ENCODE measurements at regions not wholly inside any gene's neighbourhood (a gene's known extent, or its start where the extent isn't known, plus 50 kb on each side); places are given as distances from the start of the nearest gene placed in this dataset.

- Histone ChIP-seq H3K4me1 (ENCODE audit: control insufficient read depth, insufficient read depth, low read length) (peaks cover 2% of the 10 kb centered on the region), H3K9me3 (ENCODE audit: control insufficient read depth in 2 of 2, low read length in 2 of 2) (no peaks in the 10 kb centered on the region), H3K4me3 (ENCODE audit: low read length in 2 of 2) (no peak overlapping the region), H3K27ac (ENCODE audit: low read length) (no peak overlapping the region), H3K9ac (ENCODE audit: low read length in 2 of 2) (no peak overlapping the region), H3K36me3 (ENCODE audit: control insufficient read depth in 2 of 2, insufficient read depth in 2 of 2, low read length in 2 of 2) (no peaks in the 10 kb centered on the region), H3K27me3 (ENCODE audit: control insufficient read depth in 1 of 2, insufficient read depth in 2 of 2, low read length in 2 of 2) (no peaks in the 10 kb centered on the region)
Observed at GRCh38 chr2:65529419-65529818, 97.0 kb upstream of the SPRED2 start.

- Histone ChIP-seq H3K9ac (ENCODE audit: low read length in 2 of 2) (no peak overlapping the region), H3K36me3 (ENCODE audit: control insufficient read depth in 2 of 2, insufficient read depth in 2 of 2, low read length in 2 of 2) (no peaks in the 10 kb centered on the region), H3K4me3 (ENCODE audit: low read length in 2 of 2) (no peak overlapping the region), H3K27me3 (ENCODE audit: control insufficient read depth in 1 of 2, insufficient read depth in 2 of 2, low read length in 2 of 2) (no peaks in the 10 kb centered on the region), H3K9me3 (ENCODE audit: control insufficient read depth in 2 of 2, low read length in 2 of 2) (no peaks in the 10 kb centered on the region), H3K4me1 (ENCODE audit: control insufficient read depth, insufficient read depth, low read length) (peaks cover 2% of the 10 kb centered on the region), H3K27ac (ENCODE audit: low read length) (no peak overlapping the region)
Observed at GRCh38 chr2:65528241-65528574, 95.8 kb upstream of the SPRED2 start.

- H3K9ac ChIP-seq (ENCODE audit: low read length in 2 of 2), result no peak overlapping the region
- peaks cover 2% of the 10 kb centered on the region for H3K4me1 ChIP-seq (ENCODE audit: control insufficient read depth, insufficient read depth, low read length)
- no peak overlapping the region for H3K4me3 ChIP-seq (ENCODE audit: low read length in 2 of 2)
- no peaks in the 10 kb centered on the region for H3K27me3 ChIP-seq (ENCODE audit: control insufficient read depth in 1 of 2, insufficient read depth in 2 of 2, low read length in 2 of 2)
- no peaks in the 10 kb centered on the region for H3K36me3 ChIP-seq (ENCODE audit: control insufficient read depth in 2 of 2, insufficient read depth in 2 of 2, low read length in 2 of 2)
- no peaks in the 10 kb centered on the region for H3K9me3 ChIP-seq (ENCODE audit: control insufficient read depth in 2 of 2, low read length in 2 of 2)
- H3K27ac ChIP-seq (ENCODE audit: low read length), result no peak overlapping the region
Observed at GRCh38 chr2:65527451-65528240, 95.2 kb upstream of the SPRED2 start.

GRCh38 chr2:65525616-65526231 lies 93.3 kb upstream of the SPRED2 start:
- H3K9ac ChIP-seq (ENCODE audit: low read length in 2 of 2), result no peak overlapping the region
- H3K36me3 ChIP-seq (ENCODE audit: control insufficient read depth in 2 of 2, insufficient read depth in 2 of 2, low read length in 2 of 2), result no peaks in the 10 kb centered on the region
- no peak overlapping the region for H3K27ac ChIP-seq (ENCODE audit: low read length)
- H3K4me3 ChIP-seq (ENCODE audit: low read length in 2 of 2), result no peak overlapping the region
- no peaks in the 10 kb centered on the region for H3K27me3 ChIP-seq (ENCODE audit: control insufficient read depth in 1 of 2, insufficient read depth in 2 of 2, low read length in 2 of 2)
- H3K4me1 ChIP-seq (ENCODE audit: control insufficient read depth, insufficient read depth, low read length), result peaks cover 2% of the 10 kb centered on the region
- no peaks in the 10 kb centered on the region for H3K9me3 ChIP-seq (ENCODE audit: control insufficient read depth in 2 of 2, low read length in 2 of 2)

GRCh38 chr2:65522922-65523321 lies 90.5 kb upstream of the SPRED2 start:
- no peak overlapping the region for H3K27ac ChIP-seq (ENCODE audit: low read length)
- no peaks in the 10 kb centered on the region for H3K36me3 ChIP-seq (ENCODE audit: control insufficient read depth in 2 of 2, insufficient read depth in 2 of 2, low read length in 2 of 2)
- peaks cover 1% of the 10 kb centered on the region for H3K4me1 ChIP-seq (ENCODE audit: control insufficient read depth, insufficient read depth, low read length)
- no peak overlapping the region for H3K4me3 ChIP-seq (ENCODE audit: low read length in 2 of 2)
- no peaks in the 10 kb centered on the region for H3K27me3 ChIP-seq (ENCODE audit: control insufficient read depth in 1 of 2, insufficient read depth in 2 of 2, low read length in 2 of 2)
- H3K9ac ChIP-seq (ENCODE audit: low read length in 2 of 2), result no peak overlapping the region
- H3K9me3 ChIP-seq (ENCODE audit: control insufficient read depth in 2 of 2, low read length in 2 of 2), result no peaks in the 10 kb centered on the region

- Histone ChIP-seq H3K4me3 (ENCODE audit: low read length in 2 of 2) (no peak overlapping the region), H3K36me3 (ENCODE audit: control insufficient read depth in 2 of 2, insufficient read depth in 2 of 2, low read length in 2 of 2) (no peaks in the 10 kb centered on the region), H3K4me1 (ENCODE audit: control insufficient read depth, insufficient read depth, low read length) (no peaks in the 10 kb centered on the region), H3K27ac (ENCODE audit: low read length) (no peak overlapping the region), H3K9me3 (ENCODE audit: control insufficient read depth in 2 of 2, low read length in 2 of 2) (no peaks in the 10 kb centered on the region), H3K27me3 (ENCODE audit: control insufficient read depth in 1 of 2, insufficient read depth in 2 of 2, low read length in 2 of 2) (no peaks in the 10 kb centered on the region), H3K9ac (ENCODE audit: low read length in 2 of 2) (no peak overlapping the region)
Observed at GRCh38 chr2:65518751-65519150, 86.4 kb upstream of the SPRED2 start.

GRCh38 chr2:65514555-65515195 lies 82.3 kb upstream of the SPRED2 start:
- Histone ChIP-seq H3K4me3 (ENCODE audit: low read length in 2 of 2) (no peak overlapping the region), H3K4me1 (ENCODE audit: control insufficient read depth, insufficient read depth, low read length) (no peaks in the 10 kb centered on the region), H3K27me3 (ENCODE audit: control insufficient read depth in 1 of 2, insufficient read depth in 2 of 2, low read length in 2 of 2) (no peaks in the 10 kb centered on the region), H3K27ac (ENCODE audit: low read length) (no peak overlapping the region), H3K9me3 (ENCODE audit: control insufficient read depth in 2 of 2, low read length in 2 of 2) (no peaks in the 10 kb centered on the region), H3K9ac (ENCODE audit: low read length in 2 of 2) (no peak overlapping the region), H3K36me3 (ENCODE audit: control insufficient read depth in 2 of 2, insufficient read depth in 2 of 2, low read length in 2 of 2) (no peaks in the 10 kb centered on the region)

- Histone ChIP-seq H3K36me3 (ENCODE audit: control insufficient read depth in 2 of 2, insufficient read depth in 2 of 2, low read length in 2 of 2) (no peaks in the 10 kb centered on the region), H3K9ac (ENCODE audit: low read length in 2 of 2) (no peak overlapping the region), H3K4me1 (ENCODE audit: control insufficient read depth, insufficient read depth, low read length) (no peaks in the 10 kb centered on the region), H3K4me3 (ENCODE audit: low read length in 2 of 2) (no peak overlapping the region), H3K27me3 (ENCODE audit: control insufficient read depth in 1 of 2, insufficient read depth in 2 of 2, low read length in 2 of 2) (no peaks in the 10 kb centered on the region), H3K9me3 (ENCODE audit: control insufficient read depth in 2 of 2, low read length in 2 of 2) (no peaks in the 10 kb centered on the region), H3K27ac (ENCODE audit: low read length) (no peak overlapping the region)
Observed at GRCh38 chr2:65512783-65513182, 80.4 kb upstream of the SPRED2 start.

GRCh38 chr2:65511306-65511705 lies 78.9 kb upstream of the SPRED2 start:
- Histone ChIP-seq H3K9me3 (ENCODE audit: control insufficient read depth in 2 of 2, low read length in 2 of 2) (no peaks in the 10 kb centered on the region), H3K4me1 (ENCODE audit: control insufficient read depth, insufficient read depth, low read length) (no peaks in the 10 kb centered on the region), H3K9ac (ENCODE audit: low read length in 2 of 2) (no peak overlapping the region), H3K36me3 (ENCODE audit: control insufficient read depth in 2 of 2, insufficient read depth in 2 of 2, low read length in 2 of 2) (no peaks in the 10 kb centered on the region), H3K27me3 (ENCODE audit: control insufficient read depth in 1 of 2, insufficient read depth in 2 of 2, low read length in 2 of 2) (no peaks in the 10 kb centered on the region), H3K4me3 (ENCODE audit: low read length in 2 of 2) (no peak overlapping the region), H3K27ac (ENCODE audit: low read length) (no peak overlapping the region)

GRCh38 chr2:65508225-65508624 lies 75.8 kb upstream of the SPRED2 start:
- Histone ChIP-seq H3K27me3 (ENCODE audit: control insufficient read depth in 1 of 2, insufficient read depth in 2 of 2, low read length in 2 of 2) (no peaks in the 10 kb centered on the region), H3K9ac (ENCODE audit: low read length in 2 of 2) (no peak overlapping the region), H3K27ac (ENCODE audit: low read length) (no peak overlapping the region), H3K4me1 (ENCODE audit: control insufficient read depth, insufficient read depth, low read length) (no peaks in the 10 kb centered on the region), H3K36me3 (ENCODE audit: control insufficient read depth in 2 of 2, insufficient read depth in 2 of 2, low read length in 2 of 2) (no peaks in the 10 kb centered on the region), H3K4me3 (ENCODE audit: low read length in 2 of 2) (no peak overlapping the region), H3K9me3 (ENCODE audit: control insufficient read depth in 2 of 2, low read length in 2 of 2) (no peaks in the 10 kb centered on the region)
